ENCODE measurements at regions not wholly inside any gene's neighbourhood (a gene's known extent, or its start where the extent isn't known, plus 50 kb on each side); places are given as distances from the start of the nearest gene placed in this dataset.

DNA sequence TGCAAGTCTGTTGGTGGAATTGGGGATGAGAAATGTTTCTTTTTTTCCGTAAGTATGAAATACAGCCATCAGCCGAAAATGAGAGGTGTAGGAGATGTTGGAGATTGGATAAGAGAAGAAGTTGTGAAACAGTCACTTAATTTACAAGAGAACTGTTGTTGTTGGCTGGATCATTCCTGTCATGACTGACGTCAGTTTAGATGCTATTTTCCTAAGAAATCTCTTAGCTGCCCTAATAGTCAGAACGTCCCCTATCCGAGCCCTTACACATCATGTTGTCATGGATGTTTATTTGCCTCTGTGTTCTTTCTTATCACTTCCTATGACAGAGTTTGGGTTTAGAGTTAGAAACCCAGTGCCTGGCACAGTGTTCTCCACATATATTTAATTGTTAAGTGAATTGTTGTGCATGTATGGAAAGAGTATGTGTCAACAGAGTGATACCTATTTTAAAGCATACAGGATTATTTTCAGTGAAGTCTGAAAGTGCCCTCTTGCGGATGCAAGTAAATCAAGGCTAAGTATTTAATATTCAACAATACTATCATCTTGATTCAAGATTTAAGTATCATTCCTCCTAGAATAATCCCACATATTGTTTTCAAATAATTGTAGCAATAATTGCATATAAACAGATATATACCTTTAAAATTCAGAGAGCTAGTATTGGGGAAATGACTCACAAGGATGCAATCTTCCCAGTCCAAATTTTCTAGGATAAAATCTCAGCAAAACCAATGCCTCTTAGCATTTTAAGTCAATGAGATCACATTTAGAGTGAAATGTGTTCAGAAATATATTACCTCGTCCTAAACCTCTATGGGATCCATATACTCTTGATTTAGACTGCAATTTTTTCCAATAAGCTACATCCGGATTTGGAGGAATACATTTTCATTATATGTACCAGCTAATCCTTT, 309.9 kb upstream of the NOX3 start:
- ATAC-seq: peak; percentile 88
- TF ChIP-seq ISL1 (CRISPR knock-in tag; IDR thresholded peaks at IDR 0.05): peak; percentile 56
- TF ChIP-seq ZC3H10 (CRISPR knock-in tag; IDR thresholded peaks at IDR 0.05): no peak

DNA sequence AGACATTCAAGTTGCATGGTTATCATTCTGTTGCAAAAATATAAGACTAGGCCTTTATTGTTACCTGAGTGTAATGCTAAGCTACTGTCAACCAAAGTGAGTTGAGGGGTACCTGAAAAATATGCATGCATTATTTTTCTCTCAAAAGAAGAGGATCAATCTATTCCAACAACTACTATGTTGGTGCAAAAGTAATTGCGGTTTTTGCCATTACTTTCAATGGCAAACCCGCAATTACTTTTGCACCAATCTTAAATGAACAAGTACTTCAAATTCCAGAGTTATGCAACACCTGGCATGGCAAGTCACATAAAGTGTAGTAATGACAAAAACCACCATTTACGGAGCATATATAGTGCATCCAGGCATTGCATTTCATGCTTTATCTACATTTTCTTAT, 307.0 kb upstream of the NOX3 start:
- ATAC-seq: no peak
- TF ChIP-seq SNAI2 (CRISPR knock-in tag; IDR thresholded peaks at IDR 0.05) (no peak), OSR1 (CRISPR knock-in tag; IDR thresholded peaks at IDR 0.05) (no peak), RARB (CRISPR knock-in tag; IDR thresholded peaks at IDR 0.05) (no peak), ZNF565 (CRISPR knock-in tag; conservative IDR thresholded peaks at IDR 0.05; ENCODE audit: low read depth) (no peak), ARNTL (CRISPR knock-in tag; IDR thresholded peaks at IDR 0.05; ENCODE audit: borderline replicate concordance, low read depth) (no peak), GLIS3 (CRISPR knock-in tag; IDR thresholded peaks at IDR 0.05) (no peak), ZC3H10 (CRISPR knock-in tag; IDR thresholded peaks at IDR 0.05) (no peak), CSDC2 (CRISPR knock-in tag; IDR thresholded peaks at IDR 0.05) (no peak), ZNF70 (CRISPR knock-in tag; IDR thresholded peaks at IDR 0.05) (no peak), ZFP3 (CRISPR knock-in tag; IDR thresholded peaks at IDR 0.05) (no peak), TOX (CRISPR knock-in tag; IDR thresholded peaks at IDR 0.05; ENCODE audit: borderline replicate concordance) (no peak), CSRNP3 (CRISPR knock-in tag; IDR thresholded peaks at IDR 0.05) (no peak), BACH2 (CRISPR knock-in tag; IDR thresholded peaks at IDR 0.05; ENCODE audit: borderline replicate concordance) (no peak), ZFP30 (CRISPR knock-in tag; IDR thresholded peaks at IDR 0.05) (no peak)
- TF ChIP-seq, protein P1, sequence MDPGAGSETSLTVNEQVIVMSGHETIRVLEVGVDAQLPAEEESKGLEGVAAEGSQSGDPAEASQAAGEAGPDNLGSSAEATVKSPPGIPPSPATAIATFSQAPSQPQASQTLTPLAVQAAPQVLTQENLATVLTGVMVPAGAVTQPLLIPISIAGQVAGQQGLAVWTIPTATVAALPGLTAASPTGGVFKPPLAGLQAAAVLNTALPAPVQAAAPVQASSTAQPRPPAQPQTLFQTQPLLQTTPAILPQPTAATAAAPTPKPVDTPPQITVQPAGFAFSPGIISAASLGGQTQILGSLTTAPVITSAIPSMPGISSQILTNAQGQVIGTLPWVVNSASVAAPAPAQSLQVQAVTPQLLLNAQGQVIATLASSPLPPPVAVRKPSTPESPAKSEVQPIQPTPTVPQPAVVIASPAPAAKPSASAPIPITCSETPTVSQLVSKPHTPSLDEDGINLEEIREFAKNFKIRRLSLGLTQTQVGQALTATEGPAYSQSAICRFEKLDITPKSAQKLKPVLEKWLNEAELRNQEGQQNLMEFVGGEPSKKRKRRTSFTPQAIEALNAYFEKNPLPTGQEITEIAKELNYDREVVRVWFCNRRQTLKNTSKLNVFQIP (CRISPR knock-in tag; IDR thresholded peaks at IDR 0.05; ENCODE audit: borderline replicate concordance, low read depth): no peak
- TF ChIP-seq, protein P2, sequence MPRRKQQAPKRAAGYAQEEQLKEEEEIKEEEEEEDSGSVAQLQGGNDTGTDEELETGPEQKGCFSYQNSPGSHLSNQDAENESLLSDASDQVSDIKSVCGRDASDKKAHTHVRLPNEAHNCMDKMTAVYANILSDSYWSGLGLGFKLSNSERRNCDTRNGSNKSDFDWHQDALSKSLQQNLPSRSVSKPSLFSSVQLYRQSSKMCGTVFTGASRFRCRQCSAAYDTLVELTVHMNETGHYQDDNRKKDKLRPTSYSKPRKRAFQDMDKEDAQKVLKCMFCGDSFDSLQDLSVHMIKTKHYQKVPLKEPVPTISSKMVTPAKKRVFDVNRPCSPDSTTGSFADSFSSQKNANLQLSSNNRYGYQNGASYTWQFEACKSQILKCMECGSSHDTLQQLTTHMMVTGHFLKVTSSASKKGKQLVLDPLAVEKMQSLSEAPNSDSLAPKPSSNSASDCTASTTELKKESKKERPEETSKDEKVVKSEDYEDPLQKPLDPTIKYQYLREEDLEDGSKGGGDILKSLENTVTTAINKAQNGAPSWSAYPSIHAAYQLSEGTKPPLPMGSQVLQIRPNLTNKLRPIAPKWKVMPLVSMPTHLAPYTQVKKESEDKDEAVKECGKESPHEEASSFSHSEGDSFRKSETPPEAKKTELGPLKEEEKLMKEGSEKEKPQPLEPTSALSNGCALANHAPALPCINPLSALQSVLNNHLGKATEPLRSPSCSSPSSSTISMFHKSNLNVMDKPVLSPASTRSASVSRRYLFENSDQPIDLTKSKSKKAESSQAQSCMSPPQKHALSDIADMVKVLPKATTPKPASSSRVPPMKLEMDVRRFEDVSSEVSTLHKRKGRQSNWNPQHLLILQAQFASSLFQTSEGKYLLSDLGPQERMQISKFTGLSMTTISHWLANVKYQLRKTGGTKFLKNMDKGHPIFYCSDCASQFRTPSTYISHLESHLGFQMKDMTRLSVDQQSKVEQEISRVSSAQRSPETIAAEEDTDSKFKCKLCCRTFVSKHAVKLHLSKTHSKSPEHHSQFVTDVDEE (CRISPR knock-in tag; IDR thresholded peaks at IDR 0.05): no peak

DNA sequence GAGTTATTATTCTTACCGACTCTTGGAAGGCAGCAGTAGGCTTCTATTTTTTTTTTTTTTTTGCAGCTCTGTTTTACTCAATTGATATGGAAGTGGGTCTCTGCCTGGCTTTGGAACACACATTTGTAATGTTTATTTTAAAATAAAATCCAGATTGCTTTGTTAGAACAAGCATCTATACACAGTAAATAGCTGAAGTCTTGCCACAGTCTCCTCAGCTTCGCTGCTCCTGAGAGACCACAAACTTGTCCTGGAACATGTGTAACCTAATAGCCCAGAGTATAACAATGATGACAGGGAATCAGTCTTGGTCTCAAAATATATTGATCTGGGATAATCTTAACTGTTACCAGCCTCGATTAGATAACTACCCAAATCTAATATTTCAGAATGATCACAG, 299.8 kb upstream of the NOX3 start:
- TF ChIP-seq CSDC2 (CRISPR knock-in tag; IDR thresholded peaks at IDR 0.05) (no peak), PPARA (CRISPR knock-in tag; IDR thresholded peaks at IDR 0.05; ENCODE audit: borderline replicate concordance) (no peak), TCF4 (CRISPR knock-in tag; IDR thresholded peaks at IDR 0.05; ENCODE audit: borderline replicate concordance) (no peak), RARB (CRISPR knock-in tag; IDR thresholded peaks at IDR 0.05) (no peak), ZFP3 (CRISPR knock-in tag; IDR thresholded peaks at IDR 0.05) (no peak), ZNF8 (CRISPR knock-in tag; IDR thresholded peaks at IDR 0.05) (no peak), ARNTL (CRISPR knock-in tag; IDR thresholded peaks at IDR 0.05; ENCODE audit: borderline replicate concordance, low read depth) (no peak), ZFP30 (CRISPR knock-in tag; IDR thresholded peaks at IDR 0.05) (no peak), ZNF565 (CRISPR knock-in tag; conservative IDR thresholded peaks at IDR 0.05; ENCODE audit: low read depth) (no peak), BACH2 (CRISPR knock-in tag; IDR thresholded peaks at IDR 0.05; ENCODE audit: borderline replicate concordance) (no peak), GLIS3 (CRISPR knock-in tag; IDR thresholded peaks at IDR 0.05) (no peak), TOX (CRISPR knock-in tag; IDR thresholded peaks at IDR 0.05; ENCODE audit: borderline replicate concordance) (no peak), ZNF70 (CRISPR knock-in tag; IDR thresholded peaks at IDR 0.05) (no peak), ISL1 (CRISPR knock-in tag; IDR thresholded peaks at IDR 0.05) (no peak), CSRNP3 (CRISPR knock-in tag; IDR thresholded peaks at IDR 0.05) (no peak), SNAI2 (CRISPR knock-in tag; IDR thresholded peaks at IDR 0.05) (no peak)
- TF ChIP-seq, protein P2 (CRISPR knock-in tag; IDR thresholded peaks at IDR 0.05): no peak
- TF ChIP-seq, protein P1 (CRISPR knock-in tag; IDR thresholded peaks at IDR 0.05; ENCODE audit: borderline replicate concordance, low read depth): no peak
- TF ChIP-seq, protein P3, sequence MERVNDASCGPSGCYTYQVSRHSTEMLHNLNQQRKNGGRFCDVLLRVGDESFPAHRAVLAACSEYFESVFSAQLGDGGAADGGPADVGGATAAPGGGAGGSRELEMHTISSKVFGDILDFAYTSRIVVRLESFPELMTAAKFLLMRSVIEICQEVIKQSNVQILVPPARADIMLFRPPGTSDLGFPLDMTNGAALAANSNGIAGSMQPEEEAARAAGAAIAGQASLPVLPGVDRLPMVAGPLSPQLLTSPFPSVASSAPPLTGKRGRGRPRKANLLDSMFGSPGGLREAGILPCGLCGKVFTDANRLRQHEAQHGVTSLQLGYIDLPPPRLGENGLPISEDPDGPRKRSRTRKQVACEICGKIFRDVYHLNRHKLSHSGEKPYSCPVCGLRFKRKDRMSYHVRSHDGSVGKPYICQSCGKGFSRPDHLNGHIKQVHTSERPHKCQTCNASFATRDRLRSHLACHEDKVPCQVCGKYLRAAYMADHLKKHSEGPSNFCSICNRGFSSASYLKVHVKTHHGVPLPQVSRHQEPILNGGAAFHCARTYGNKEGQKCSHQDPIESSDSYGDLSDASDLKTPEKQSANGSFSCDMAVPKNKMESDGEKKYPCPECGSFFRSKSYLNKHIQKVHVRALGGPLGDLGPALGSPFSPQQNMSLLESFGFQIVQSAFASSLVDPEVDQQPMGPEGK (CRISPR knock-in tag; IDR thresholded peaks at IDR 0.05; ENCODE audit: borderline replicate concordance): no peak
- peak; percentile 61 for ATAC-seq
